ENCODE measurements at regions not wholly inside any gene's neighbourhood (a gene's known extent, or its start where the extent isn't known, plus 50 kb on each side); places are given as distances from the start of the nearest gene placed in this dataset.

GRCh38 chr11:19403196-19403895, 162.6 kb upstream of the E2F8 start:
- no peaks in the 10 kb centered on the region for H4K20me1 ChIP-seq (ENCODE audit: insufficient read depth, low read length)
- H3K4me1 ChIP-seq (ENCODE audit: insufficient read depth, low read length) = no peaks in the 10 kb centered on the region
- H3K4me3 ChIP-seq (ENCODE audit: low read depth in 1 of 2, low read length in 2 of 2) = no peak overlapping the region
- no peaks in the 10 kb centered on the region for H3K79me2 ChIP-seq (ENCODE audit: insufficient read depth, low read length)
- no peak overlapping the region for H3K4me2 ChIP-seq (ENCODE audit: insufficient read depth, low read length)
- no peak overlapping the region for H3K9ac ChIP-seq (ENCODE audit: low read depth, low read length)
- no peaks in the 10 kb centered on the region for H3K36me3 ChIP-seq (ENCODE audit: insufficient read depth, low read length)
- TF ChIP-seq CTCF (IDR thresholded peaks at IDR 0.05; ENCODE audit: borderline replicate concordance, extremely low read depth, low read length, poor library complexity, severe bottlenecking) = no peak
- no peak for TF ChIP-seq EZH2 (IDR thresholded peaks at IDR 0.05; ENCODE audit: borderline replicate concordance, low read depth, low read length, severe bottlenecking)
- H3K27me3 ChIP-seq (ENCODE audit: insufficient read depth, low read length, poor library complexity) = peaks cover 15% of the 10 kb centered on the region
- no peak overlapping the region for H3K27ac ChIP-seq (ENCODE audit: low read length)
- no peak overlapping the region for H2AFZ ChIP-seq (ENCODE audit: low read depth, low read length)
- ATAC-seq (ENCODE audit: insufficient read depth, low read depth) (no peak), DNase-seq (no peak)
- no peaks in the 10 kb centered on the region for H3K9me3 ChIP-seq (ENCODE audit: insufficient read depth, low read length, severe bottlenecking)

- Histone ChIP-seq H3K27ac (ENCODE audit: low read length) (no peak overlapping the region), H3K27me3 (ENCODE audit: insufficient read depth, low read length, poor library complexity) (peaks cover 8% of the 10 kb centered on the region), H3K9me3 (ENCODE audit: insufficient read depth, low read length, severe bottlenecking) (no peaks in the 10 kb centered on the region), H3K9ac (ENCODE audit: low read depth, low read length) (no peak overlapping the region), H3K4me3 (ENCODE audit: low read depth in 1 of 2, low read length in 2 of 2) (no peak overlapping the region), H3K36me3 (ENCODE audit: insufficient read depth, low read length) (no peaks in the 10 kb centered on the region), H3K79me2 (ENCODE audit: insufficient read depth, low read length) (no peaks in the 10 kb centered on the region), H3K4me2 (ENCODE audit: insufficient read depth, low read length) (no peak overlapping the region), H4K20me1 (ENCODE audit: insufficient read depth, low read length) (no peaks in the 10 kb centered on the region; the same call in 1 of the 2 replicates), H2AFZ (ENCODE audit: low read depth, low read length) (no peak overlapping the region), H3K4me1 (ENCODE audit: insufficient read depth, low read length) (no peaks in the 10 kb centered on the region)
- DNase-seq (no peak), ATAC-seq (ENCODE audit: insufficient read depth, low read depth) (no peak)
- TF ChIP-seq CTCF (IDR thresholded peaks at IDR 0.05; ENCODE audit: borderline replicate concordance, extremely low read depth, low read length, poor library complexity, severe bottlenecking) (no peak), EZH2 (IDR thresholded peaks at IDR 0.05; ENCODE audit: borderline replicate concordance, low read depth, low read length, severe bottlenecking) (no peak)
Measured at GRCh38 chr11:19400296-19400695, 159.6 kb upstream of the E2F8 start.

- Histone ChIP-seq H3K79me2 (ENCODE audit: insufficient read depth, low read length) (no peaks in the 10 kb centered on the region), H3K9ac (ENCODE audit: low read depth, low read length) (no peak overlapping the region), H3K27me3 (ENCODE audit: insufficient read depth, low read length, poor library complexity) (peaks cover 3% of the 10 kb centered on the region), H3K9me3 (ENCODE audit: insufficient read depth, low read length, severe bottlenecking) (no peaks in the 10 kb centered on the region), H2AFZ (ENCODE audit: low read depth, low read length) (no peak overlapping the region), H3K4me2 (ENCODE audit: insufficient read depth, low read length) (no peak overlapping the region), H3K4me3 (ENCODE audit: low read depth in 1 of 2, low read length in 2 of 2) (no peak overlapping the region), H3K36me3 (ENCODE audit: insufficient read depth, low read length) (no peaks in the 10 kb centered on the region), H3K27ac (ENCODE audit: low read length) (no peak overlapping the region), H3K4me1 (ENCODE audit: insufficient read depth, low read length) (no peaks in the 10 kb centered on the region), H4K20me1 (ENCODE audit: insufficient read depth, low read length) (no peaks in the 10 kb centered on the region; the same call in 1 of the 2 replicates)
- ATAC-seq (ENCODE audit: insufficient read depth, low read depth) (no peak), DNase-seq (no peak)
- TF ChIP-seq EZH2 (IDR thresholded peaks at IDR 0.05; ENCODE audit: borderline replicate concordance, low read depth, low read length, severe bottlenecking) (no peak), CTCF (IDR thresholded peaks at IDR 0.05; ENCODE audit: borderline replicate concordance, extremely low read depth, low read length, poor library complexity, severe bottlenecking) (no peak)
Measured at GRCh38 chr11:19398772-19399527, 158.2 kb upstream of the E2F8 start.
